NOMO-1 (cell line): ENCODE measurements at regions not wholly inside any gene's neighbourhood (a gene's known extent, or its start where the extent isn't known, plus 50 kb on each side); places are given as distances from the start of the nearest gene placed in this dataset.

Source experiments
- DNase-seq, 2 experiments: peaks; one replicate each; lab custom pipeline; 2025; ENCODE audit not compliant: unreplicated experiment in 2 of 2; lab: John Stamatoyannopoulos, UW

DNA sequence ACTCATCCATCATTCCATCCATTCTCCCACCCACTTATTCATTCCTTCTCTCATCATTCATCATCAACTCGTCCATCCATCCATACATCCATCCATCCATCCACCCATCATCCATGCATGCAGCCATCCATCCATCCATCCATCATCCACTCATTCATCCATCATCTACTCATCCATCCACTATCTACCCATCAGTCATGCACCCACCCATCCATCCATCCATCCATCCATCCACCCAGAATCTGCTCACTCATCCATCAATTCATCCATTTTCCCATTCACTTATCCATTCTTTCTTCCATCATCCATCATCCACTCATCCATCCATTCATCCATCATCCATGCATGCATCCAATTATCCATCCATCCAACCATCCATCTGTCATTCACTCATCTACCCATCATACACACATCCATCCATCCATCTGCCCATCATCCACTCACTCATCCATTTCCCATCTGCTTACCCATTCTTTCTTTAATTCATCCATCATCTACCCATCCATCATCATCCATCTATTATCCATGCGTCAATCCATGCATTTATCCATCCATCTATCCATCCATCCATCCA is 107.1 kb upstream of the WSCD2 start:
- no peak for DNase-seq

DNA sequence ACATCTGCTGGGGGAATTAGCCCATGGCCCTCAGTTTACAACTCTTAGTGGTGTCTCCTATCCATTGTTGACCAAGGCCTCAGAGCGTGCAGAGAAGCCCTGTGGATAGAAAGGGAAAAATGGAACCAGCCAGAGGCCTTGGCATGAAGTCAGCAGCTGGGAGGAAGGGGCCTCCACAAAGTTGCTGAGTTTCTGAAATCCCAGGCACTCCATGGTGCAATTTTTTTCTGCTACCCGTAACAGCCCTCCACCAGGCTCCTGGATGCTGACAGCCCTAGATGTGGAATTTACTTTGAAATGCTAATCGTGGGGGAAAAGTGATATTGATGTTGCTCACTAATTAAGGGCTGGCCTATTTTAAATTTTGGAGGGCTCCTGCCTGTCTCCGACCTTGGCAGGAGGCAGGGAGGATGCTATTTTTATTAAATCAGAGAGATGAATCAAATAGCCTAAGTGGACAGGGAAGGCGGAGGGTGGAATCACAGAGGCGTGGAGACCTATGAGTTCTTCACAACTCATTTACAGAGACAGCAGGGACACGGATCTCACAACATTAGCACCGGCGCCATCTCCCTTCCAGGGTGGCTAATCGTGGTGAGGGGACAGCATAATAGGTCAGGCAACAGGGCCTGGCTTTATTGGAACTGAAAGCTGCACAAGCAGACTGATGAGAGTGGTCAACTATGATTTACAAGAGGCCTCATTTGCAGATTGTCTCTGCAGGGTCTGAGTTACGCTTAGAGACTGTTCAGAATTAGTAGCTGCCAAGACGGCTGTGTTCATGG is 99.8 kb upstream of the WSCD2 start:
- no peak for DNase-seq

DNA sequence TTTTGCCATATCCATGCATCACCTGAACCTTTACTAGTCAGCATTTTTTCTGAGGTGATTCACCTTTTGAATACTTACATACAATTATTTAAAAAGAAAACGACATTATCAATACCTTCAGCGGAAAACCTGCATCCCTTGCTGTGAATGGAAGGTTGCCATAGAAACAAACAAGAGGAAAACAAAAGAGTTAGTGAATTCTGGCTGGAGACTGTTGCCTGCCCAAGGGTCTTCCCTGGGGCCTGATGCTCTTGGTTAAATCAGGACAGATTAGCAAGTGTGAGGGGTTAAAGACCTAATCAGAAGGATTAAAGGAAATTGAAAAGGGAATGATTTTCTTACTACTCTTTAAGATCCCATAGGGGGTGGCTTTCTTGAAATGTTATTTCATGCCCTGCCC is 96.0 kb upstream of the WSCD2 start:
- DNase-seq: no peak

DNA sequence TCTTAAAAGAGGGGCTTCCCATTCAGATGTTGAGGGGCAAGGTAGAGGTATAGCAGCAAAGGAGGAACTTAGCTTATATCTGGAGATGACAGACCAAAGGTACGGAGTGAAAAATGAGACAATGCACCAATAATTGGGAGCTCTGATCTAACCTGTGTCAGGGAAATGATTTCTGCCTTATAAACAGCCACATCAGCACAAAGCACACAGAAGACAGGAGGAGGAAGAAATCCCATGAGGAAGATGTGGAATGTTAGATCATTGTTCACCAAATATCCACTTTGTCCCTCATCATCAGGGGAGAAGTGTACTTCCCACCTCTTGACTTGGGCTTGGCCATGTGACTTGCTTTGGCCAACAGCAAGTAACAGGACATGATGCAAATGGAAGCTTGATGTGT is 93.7 kb upstream of the WSCD2 start:
- DNase-seq: no peak

DNA sequence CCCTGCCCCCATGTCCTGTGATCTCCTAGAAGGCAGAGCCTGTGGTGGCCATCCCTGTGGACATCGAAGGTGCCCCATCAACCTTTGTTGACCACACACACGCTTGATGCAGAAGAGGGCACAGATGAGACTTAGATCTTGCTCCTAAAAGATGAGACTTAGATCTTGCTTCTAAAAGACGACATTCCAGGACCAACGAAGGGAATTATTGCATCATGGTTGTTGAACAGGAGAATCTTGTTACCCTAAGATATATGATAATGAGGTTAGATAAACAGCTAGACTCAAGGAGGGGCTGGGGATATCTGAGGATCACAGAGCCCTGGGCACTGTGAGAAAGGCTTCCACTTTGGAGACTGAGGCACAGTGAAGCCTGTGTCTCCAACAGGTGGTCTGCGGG is 91.1 kb upstream of the WSCD2 start:
- no peak for DNase-seq

DNA sequence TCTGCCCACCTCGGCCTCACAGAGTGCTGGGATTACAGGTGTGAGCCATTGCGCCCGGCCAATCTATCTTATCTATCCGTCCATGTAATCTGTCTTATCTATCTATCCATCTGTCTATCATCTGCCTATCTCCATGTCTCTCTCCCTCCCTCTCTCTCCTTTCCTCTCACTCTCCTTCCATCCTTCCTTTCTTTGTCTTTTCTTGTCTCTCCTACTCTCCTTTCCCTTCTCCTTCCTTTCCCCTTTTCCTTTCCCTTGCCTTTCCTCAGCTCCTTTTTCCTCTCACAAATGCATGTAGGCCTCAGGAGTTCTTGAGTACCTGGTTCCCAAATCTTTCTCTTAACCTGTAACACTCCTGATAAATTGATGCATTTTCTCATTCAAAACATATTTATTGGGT is 89.3 kb upstream of the WSCD2 start:
- DNase-seq: no peak

DNA sequence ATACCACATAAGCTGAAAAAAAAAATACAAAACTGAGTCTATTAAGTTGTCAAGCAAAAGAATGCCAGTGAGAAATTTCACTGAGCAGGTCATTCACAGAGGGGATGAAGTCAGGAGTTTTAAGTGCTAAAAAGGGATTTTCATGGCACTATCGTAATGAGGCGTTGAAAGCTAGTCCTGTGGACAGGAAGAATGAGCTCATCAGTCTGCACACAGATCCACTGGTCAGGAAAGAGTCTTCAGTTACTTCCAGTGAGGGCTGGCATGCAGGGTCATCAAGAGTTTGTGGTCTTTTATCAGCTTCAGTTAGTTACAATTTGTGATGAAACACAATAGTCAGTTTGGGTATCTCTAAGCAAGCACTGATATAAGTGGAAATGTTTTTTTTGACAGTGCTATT is 88.1 kb upstream of the WSCD2 start:
- no peak for DNase-seq

DNA sequence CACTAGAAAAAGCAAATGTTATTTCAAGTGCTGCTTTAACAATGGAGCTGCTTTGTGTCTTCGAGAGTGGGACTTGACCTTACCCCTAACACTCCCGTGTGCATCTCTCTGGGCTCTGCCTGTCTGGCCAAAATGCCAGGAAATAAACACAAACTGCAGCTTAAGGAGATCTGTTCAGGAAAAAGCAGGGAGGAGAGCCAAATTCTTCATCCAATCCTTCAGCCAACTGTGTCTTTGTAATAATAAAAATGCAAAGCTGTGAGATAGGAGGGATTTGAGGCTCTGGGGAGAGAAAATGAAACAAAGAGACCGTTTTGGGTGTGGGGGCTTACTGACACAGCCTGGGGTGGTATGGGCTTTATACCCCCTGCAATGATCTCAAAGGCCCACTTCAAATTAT is 85.8 kb upstream of the WSCD2 start:
- no peak for DNase-seq

DNA sequence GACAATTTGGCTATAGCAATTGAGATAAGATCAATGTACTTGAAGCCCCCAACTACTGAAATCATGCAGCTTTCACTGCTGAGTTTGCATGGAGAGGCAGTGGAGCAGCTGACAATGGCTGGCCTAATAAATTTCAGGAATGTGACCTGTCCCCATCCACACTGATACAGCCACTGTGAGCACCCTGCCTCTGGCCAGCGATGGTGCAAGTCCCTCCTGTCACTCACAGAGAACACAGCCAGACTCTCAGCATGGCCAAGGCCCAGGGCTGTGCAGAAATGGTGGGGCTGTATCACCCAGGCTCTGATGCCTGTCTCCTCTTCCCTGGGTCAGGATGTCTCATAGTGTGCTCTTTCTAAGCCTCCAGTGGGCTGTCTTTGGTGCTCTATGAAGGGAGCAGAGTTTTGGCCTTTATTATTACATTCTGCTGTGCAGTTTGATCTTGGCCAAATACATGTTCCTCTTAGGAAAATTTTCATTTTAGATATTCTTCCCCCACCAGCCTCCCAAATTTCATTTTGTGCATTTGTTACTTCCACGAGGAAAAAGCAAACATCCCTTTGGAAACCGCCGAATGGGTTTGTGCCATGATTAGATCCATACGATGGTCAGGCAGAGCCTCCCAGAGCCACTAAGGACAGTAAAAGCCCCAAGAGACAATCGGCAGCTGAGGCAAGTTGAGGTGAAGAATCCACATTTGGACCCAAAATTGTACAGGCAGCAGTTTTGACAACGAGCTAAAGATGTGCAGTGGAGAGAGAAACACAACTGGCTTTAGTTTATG is 85.1 kb upstream of the WSCD2 start:
- no peak for DNase-seq

DNA sequence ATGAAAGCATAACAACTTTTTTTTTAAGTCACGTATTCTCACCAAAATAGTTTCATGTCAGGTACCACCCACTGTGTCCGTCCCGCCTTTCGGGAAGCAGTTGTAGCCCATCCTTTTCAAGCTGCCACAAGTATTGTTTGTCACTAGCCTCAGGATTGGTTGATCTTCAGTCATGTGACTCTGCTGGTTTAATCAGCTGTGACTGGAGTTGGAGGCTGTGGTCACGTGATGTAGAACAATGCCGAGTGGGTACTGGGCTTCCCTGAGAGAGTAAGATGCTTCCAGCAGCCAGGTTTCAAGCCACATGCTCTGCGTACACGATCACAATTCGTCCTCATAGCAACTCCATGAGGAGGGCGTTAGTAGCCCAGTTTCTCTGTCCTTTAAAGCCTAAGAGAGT is 83.0 kb upstream of the WSCD2 start:
- no peak for DNase-seq

DNA sequence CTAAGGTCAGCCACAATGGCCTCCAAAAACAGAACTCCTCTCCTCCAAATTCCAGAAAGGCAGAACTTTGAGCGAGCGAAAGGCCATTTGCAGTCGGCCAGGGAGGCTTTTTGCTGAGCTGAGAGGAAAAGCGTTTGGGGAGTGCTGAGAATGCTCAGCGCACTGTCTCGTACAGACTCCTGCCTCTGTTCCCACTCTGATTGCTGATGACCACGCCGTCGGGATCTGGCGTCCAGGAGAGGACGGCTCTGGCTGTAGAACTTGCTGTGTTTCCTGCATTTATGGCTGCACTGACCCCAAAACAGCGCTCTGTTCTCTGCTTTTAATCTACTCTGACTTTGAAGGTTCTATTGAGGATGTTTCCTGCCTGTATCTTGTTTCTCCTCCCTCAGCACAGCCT is 82.4 kb upstream of the WSCD2 start:
- no peak for DNase-seq

DNA sequence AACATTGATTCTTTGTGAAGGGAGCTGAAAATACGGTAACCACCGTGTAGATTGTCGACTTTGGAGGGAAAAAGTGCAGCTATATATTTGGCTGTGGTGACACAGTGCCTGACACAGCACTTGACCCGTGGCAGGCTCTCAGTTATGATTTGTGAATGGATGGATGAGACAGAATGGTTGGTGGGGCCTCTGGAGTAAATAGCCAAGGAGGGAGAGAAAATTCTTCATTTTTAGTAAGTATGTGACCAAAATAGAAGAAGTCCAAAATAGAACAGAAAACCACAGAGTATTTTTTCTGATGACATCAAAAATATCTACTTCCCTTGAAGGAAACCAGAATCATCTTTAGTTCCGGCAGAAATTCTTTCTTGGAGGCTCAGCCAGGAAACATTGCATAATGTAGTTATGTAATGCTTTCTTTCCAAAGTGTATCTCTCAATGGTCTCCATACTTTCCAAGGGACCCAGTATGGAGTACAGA is 82.0 kb upstream of the WSCD2 start:
- peak; percentile 38 to 74 for DNase-seq

DNA sequence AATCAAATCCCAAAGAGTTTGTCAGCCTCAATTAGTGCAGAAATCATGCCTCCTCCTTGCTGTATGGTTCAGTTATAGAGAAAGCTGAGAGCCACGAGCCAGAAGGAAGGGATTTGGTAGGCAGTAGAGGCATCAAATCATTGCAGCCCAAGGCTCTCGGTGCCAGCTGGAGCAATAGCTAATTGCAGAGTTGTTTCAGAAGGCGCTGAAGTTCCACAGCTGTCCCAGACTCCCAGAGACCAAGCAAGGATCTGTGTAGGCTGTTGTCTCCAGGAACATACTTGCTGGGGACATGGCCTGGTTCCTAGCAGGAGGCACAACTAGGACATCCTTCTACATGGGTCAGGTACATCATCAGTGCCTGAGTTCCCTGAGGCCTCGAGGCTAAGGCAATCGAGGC is 80.4 kb upstream of the WSCD2 start:
- DNase-seq: no peak

DNA sequence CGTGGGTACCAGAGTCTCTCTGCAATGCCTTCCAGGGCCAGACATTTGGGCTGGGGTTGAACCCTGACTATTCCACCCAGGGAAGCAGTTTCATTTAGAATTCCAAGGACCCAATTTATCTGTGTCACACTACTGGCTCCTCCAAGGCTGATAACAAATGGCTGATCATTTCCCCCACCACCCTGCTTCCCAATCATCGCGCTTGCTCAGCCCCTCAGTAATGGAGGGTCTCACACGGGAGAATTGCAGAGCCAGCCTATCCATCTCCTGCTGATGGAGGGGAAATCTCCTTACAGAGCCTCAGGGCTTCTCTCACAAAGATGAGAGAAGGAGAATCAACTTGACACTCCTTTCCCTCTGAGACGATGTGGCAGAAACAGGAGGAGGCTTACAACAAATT is 78.4 kb upstream of the WSCD2 start:
- DNase-seq: no peak

DNA sequence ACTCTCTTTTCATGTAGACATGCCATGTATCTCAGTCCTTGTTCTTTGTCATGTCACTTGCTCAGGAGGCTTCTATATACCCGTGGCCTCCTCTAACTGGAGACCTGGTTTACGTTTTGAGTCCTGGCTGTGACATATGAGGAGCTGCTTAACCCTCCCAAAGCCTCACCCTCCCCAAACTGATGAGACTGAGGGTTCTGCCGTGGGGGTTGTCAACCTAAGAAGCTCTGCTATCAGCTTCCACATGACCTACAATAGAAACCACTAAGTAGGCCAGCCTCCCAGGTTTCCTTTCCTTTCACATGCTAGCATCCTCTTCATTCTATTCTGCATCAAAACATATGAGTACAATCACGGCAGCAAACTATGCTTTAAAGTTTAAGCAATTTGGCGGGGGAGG is 76.8 kb upstream of the WSCD2 start:
- no peak for DNase-seq

DNA sequence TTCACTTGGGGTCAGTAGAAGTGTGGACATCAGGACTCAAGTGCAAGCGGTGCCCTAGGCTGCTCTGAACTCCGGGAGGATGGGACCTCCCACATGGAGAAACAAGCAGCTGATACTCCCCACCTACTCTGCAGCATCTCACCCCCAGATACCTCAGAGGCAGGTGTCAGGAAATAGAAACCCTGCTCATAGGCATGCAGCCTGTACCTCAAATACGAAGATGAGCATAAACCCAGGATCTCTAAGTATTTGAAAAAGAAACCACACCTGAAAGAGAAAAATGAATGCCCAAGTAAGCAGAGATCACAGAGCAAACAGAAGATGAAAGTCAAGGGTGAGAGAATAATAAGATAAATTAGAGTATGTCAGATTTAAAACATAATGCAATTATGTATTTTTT is 75.6 kb upstream of the WSCD2 start:
- DNase-seq: no peak

DNA sequence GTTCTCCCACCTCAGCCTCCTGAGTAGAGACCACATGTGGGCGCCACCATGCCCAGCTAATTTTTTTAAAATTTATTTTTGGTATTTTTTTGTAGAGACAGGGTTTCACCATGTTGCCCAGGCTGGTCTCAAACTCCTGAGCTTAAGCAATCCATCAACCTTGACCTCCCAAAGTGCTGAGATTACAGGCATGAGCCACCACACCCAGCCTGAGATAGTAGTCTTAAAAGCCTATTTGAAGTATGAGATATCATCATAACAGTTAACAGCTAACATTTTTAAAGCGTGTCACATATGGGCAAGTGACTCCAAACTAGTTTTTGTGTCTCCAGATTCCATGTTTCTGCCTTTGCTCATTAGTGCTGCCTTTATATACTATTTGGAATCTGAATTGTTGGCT is 74.6 kb upstream of the WSCD2 start:
- DNase-seq: no peak

DNA sequence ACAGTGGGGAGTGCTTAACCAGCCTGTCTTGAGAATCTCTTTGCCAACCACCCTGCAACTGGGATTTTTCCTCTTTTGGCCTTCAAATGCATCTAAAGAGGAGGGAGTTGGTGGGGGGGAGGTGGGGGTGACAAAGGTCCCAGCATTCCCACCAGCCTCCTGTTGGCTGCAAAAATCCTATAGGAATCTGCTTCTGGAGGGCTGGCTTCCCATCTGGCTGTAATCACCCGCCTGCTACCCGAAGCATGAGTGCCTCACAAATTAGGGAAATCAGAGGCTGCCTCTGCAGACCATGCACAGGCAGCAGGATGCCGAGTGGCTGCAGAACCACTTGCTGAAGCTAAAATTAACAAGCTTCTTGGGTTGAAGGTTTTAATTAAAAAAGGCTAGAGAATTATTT is 73.9 kb upstream of the WSCD2 start:
- DNase-seq: no peak

DNA sequence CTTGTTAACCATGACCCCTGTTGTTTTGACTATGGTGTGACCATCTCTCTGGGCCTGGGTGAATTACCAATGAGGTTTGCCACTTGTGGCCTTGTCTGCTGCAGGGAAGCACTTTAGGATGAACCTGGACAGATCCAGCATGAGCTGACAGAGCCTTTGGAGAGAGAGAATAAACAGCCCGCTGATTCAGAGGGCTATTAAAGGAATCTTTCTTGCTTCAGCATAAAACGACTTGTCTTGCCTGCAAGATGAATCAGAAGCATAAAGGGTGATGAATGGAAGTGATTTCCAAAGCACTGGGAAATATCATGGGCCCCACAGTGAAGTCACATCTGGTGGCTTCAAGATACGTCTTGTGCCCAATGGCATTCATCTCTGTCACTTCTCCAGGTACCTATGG is 69.0 kb upstream of the WSCD2 start:
- no peak for DNase-seq

DNA sequence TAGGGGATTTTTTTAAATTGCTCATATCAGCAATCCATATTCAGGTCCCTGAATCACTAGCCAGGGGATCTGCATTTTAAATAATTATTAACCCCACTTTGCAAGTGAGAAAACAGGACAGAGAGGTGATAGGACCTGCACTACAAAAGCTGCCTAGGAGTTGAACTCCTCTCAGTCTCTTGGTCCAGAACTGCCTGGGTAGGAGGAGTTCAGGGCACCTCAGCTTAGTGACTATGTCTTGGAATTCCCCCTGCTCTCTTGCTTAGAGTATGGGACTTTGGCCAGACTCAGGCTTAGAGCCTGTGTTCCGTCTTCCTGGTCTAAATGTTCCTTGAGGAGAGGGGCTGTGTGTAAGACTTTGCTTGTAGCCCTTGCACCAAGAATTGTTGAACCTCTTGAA is 68.2 kb upstream of the WSCD2 start:
- no peak for DNase-seq

DNA sequence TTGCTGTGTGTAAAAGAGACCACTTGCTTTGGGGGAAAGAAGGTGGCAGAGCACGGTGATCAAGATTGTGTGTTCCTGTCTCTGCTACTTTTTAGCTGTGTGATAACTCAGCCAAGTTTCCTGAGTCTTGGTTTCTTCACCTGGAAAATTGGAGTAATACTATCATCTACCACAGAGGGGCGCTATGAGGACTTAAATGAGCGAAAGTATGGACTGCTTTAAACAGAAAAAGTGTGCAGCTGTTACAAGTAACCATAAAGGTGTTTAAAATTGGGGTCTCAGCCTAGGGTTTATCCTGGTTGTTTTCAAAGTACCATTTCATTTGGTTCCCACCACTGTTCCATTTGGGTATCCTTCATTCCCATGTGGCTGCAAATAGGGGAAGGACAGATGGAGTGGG is 65.9 kb upstream of the WSCD2 start:
- DNase-seq: peak in 1 of 2 experiments; percentile 13

DNA sequence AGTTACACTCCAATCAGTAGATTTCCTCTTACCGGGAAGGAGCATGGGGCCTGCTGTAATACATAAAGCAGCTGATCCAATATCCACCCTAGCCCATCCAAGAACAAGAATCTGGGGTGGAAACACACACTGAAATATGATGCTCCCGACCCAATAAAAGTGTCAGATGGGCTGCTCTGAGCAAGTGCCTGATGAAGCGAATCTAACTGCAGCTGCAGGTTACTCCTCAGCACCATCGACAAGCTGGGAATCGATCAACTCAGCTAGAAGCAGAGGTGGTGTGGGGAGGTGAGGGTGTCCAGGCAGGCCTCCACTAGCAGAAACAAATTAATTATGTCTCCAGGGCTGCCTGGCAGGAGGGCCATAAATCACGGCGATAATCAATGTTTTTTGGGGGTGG is 64.0 kb upstream of the WSCD2 start:
- no peak for DNase-seq
